ENCODE measurements at regions not wholly inside any gene's neighbourhood (a gene's known extent, or its start where the extent isn't known, plus 50 kb on each side); places are given as distances from the start of the nearest gene placed in this dataset.
"Not testable (repeated sequence)": the region's sequence is repeated elsewhere in the genome, so short reads cannot be mapped to it uniquely, and the experiment has no call there.

DNA sequence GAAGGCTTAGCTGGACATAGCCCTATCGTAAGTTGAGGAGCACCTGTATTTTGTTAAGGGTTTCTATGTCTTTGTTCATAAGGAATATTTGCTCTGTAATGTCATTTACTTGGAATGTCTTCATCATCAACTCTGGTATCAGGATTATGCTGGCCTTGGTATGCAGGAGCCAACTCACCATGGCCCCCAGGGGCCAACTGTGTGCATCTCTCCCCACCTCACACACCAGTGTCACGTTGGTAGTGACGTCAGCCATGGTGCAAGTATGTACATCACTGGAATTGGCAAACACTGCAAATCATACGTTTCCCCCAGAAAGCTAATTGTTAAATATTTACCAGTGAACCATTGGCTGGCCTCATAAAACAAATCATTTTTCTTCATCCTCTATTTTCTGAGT, 70.8 kb downstream of the YTHDF1 start:
- intact Hi-C loops (cut with DNase I): no loop called here
- no peak for DNase-seq (ENCODE audit: missing footprints)
- ATAC-seq: no peak

DNA sequence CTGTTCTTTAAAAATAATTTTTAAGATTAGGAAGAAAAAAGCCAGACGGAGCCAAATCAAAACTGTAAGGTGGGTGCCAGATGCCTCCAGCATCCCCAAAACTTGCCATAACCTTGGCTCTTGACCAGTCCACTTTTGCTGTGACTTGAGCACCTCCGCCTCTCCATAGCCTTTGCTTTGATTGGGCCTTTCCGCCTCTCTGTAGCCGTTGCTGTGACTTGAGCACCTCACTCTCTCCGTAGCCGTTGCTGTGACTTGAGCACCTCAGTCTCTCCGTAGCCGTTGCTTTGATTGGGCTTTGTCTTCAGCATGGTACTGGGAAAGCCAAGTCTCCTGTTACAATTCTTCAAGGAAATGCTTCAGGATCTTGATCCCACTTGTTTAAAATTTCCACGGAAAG, 73.0 kb downstream of the YTHDF1 start:
- intact Hi-C loops (cut with DNase I): no loop called here
- no peak for DNase-seq (ENCODE audit: missing footprints)
- ATAC-seq: no peak

DNA sequence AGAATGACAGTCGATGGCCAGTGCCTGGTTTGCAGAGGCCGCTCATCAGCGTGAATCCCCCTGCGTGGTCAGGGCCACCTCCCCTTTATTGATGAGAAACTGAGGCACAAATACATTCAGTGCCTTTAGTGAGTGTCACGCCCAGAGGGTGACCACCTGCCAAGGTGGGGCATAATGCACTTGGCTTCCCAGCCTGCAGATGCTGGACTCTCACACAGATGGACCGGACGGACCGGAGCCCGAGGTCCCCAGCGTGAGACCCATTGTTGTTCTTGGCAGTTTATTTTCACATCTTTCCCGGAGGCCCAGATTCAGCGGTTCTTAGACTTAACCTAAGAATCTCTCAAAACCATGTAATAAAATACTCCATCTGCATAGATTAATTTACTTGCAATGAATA, 74.4 kb downstream of the YTHDF1 start:
- ATAC-seq: no peak
- DNase-seq (ENCODE audit: missing footprints): peak; percentile 41
- intact Hi-C loops (cut with DNase I): no loop called here

DNA sequence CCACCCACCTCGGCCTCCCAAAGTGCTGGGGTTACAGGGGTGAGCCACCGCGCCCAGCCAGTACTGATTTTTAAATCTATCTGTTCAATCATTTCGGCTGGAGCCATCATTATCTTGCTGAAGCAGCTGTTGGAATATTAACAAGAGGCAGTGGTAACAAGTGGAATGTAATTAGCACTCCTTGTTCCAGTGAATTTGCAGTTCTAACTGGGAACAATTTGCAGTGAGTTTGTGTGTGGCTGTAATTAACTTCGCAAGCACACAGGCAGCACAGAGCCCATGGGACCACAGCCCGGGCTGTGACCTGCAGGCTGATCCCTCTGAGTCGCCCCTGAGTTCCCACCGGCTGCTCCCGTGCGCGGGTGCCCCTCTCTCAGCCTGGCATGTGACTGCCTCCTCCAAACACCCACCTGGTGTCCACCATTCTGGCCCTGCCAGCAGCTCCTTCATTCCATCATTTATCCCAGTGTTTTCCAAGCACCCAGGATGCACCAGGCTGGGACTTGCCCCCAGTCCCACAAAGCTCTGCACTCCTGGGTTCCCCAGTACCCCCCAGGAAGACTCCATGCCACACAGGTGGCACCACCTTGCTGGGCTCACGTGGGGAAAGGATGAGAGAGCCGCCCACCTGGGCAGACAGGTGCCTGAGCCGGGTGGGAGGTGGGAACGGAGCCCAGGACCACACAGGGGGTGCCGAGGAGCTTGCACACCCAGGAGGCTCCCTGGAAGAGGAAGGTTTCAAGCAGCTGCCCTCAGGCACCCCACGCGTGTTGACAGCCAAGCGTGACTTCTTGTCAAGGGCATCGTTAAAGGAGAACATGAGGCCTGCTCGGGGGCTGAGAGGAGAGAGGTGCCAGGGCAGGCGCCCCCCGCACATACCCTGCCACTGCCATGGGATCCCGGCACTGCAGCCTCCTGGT, 75.2 kb downstream of the YTHDF1 start:
- ATAC-seq: no peak
- intact Hi-C loops (cut with DNase I): no loop called here
- DNase-seq (ENCODE audit: missing footprints): peak; percentile 57

DNA sequence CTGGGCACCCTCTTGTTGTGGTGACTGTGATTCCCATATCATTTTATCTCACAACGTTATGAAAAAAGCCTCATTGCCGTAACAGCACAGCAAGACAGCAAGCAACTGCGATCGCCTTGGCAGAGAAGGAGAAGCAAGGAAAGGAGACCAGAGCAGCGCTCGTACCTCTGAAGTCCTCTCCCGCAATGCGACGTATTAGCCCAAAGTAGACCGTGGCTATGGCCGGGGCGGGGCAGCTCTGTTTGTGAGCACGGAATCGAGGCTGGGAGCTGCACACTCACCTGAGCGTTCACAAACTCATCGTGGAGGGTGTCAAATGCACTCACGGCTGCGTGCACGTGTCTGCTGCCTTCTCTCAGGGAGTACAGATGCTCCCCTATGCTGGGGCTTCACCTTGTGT, 76.1 kb downstream of the YTHDF1 start:
- ATAC-seq (no peak), DNase-seq (ENCODE audit: missing footprints) (peak; percentile 18)
- intact Hi-C loops (cut with DNase I): no loop called here

DNA sequence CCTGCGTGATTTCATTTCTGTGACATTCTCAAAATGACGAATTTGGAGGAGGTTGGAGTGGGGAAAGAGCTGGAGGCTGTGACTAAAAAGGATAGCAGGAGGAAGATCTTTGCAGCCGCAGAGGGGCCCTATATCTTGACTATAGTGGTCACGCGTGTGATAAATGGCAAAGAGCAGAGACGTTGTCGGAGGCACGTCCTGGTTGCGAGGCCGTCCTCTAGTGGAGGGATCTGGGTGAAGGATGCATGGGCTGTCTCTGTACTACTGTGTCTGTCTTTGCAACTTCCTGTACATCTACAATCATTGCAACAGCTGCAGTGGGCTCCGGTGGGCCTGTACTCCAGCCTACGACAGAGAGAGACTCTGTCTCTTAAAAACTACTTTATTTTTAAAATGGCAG, 76.6 kb downstream of the YTHDF1 start:
- DNase-seq (ENCODE audit: missing footprints): no peak
- intact Hi-C loops (cut with DNase I): no loop called here

DNA sequence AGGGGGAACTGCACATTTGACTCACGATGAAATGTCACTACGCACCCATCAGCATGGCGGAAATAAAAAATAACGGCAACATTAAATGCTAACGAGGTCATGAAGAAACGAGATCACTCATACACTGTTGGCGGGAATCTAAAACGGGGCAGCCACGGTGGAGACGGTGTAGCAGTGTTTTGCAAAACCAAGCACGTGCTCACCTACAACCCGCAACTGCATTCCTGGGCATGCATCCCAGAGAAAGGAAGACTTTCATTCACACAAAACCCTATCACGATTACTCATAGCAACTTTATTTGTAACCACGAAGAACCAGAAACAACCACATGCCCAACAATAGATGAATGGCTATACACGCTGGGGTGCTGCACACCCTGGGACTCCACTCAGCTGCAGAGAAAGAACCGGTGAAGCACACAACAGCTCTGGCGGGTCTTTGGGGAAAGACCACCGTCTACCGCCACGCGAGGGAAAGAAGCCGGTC, 77.0 kb downstream of the YTHDF1 start:
- DNase-seq (ENCODE audit: missing footprints): no peak
- intact Hi-C loops (cut with DNase I): no loop called here
- ATAC-seq: no peak

More for the DNA sequence above, 76.6 kb downstream of the YTHDF1 start:
- ATAC-seq: no peak

DNA sequence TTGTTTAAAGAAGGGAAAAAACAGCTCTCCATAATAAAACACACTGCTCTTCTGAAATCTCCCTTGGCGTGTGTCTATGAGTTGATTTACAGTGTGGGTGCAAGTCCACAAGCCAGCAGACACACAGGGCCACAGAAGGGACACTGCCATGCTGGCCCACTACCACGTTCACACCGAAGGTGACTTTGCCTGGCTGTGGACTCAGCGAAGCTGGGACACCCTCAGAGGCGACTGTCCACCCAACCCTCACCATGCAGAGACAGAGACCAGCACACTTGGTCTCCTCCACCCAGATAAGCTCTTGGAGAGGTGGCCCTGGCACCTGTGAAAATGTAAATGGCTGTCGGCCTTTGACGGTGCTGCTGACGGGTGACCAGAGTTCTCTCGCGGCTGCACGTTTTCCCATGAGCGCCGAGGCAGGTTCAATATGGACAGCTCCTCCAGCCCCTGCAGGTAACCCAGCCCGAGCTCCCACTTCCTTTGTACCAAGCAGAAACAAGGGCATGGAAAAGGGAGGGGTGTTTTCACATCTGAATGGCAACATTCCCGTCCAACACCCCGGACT, 78.0 kb downstream of the YTHDF1 start:
- intact Hi-C loops (cut with DNase I): no loop called here
- ATAC-seq (no peak), DNase-seq (ENCODE audit: missing footprints) (no peak)

DNA sequence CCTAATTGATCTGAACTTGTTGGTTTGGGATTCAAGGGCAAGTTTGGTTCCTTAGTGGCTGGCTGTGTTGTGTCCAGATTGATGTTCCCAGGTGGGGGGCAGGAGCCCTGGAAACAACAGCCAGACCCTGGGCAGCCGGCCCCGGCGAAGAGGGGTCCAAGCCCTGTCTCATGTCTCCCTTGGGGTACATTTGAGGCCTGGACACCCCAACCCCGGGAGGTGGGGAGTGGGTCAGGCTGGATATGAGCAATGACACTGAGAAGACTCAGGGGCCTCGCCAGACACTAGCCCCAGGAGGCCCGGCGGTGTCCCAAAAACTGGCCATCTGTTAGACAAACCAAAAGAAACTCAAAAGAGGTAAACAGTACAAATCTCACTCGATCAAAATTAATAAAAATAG, 79.6 kb downstream of the YTHDF1 start:
- ATAC-seq: no peak
- intact Hi-C loops (cut with DNase I): no loop called here
- DNase-seq (ENCODE audit: missing footprints): peak; percentile 34

DNA sequence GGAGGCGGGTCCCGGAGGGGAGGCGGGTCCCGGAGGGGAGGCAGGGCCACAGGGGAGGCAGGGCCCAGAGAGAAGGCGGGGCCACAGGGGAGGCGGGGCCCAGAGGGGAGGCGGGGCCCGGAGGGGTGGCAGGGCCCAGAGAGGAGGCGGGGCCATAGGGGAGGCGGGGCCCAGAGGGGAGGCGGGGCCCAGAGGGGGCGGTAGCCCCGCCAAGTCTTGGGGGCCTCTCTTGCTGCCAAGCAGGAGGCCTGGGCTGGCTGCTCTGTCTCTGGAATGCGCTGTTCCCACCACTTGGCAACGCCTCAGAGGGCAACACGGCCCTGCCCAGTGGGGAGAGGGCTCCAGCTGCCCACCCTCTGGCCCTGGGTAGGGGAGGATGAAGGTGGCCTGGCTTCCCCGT, 80.5 kb downstream of the YTHDF1 start:
- intact Hi-C loops (cut with DNase I): no loop called here
- DNase-seq (ENCODE audit: missing footprints): no peak
- ATAC-seq: no peak

DNA sequence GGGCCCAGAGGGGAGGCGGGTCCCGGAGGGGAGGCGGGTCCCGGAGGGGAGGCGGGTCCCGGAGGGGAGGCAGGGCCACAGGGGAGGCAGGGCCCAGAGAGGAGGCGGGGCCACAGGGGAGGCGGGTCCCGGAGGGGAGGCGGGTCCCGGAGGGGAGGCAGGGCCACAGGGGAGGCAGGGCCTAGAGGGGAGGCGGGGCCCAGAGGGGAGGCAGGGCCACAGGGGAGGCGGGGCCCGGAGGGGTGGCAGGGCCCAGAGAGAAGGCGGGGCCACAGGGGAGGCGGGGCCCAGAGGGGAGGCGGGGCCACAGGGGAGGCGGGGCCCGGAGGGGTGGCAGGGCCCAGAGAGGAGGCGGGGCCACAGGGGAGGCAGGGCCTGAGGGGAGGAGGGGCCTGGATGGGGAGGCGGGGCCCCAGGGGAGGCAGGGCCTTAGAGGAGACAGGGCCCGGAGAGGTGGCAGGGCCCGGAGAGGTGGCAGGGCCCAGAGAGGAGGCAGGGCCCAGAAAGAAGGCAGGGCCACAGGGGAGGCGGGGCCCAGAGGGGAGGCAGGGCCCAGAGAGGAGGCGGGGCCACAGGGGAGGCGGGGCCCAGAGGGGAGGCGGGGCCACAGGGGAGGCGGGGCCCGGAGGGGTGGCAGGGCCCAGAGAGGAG, 81.1 kb downstream of the YTHDF1 start:
- ATAC-seq; DNase-seq (ENCODE audit: missing footprints); intact Hi-C loops (cut with DNase I): not testable (repeated sequence)

DNA sequence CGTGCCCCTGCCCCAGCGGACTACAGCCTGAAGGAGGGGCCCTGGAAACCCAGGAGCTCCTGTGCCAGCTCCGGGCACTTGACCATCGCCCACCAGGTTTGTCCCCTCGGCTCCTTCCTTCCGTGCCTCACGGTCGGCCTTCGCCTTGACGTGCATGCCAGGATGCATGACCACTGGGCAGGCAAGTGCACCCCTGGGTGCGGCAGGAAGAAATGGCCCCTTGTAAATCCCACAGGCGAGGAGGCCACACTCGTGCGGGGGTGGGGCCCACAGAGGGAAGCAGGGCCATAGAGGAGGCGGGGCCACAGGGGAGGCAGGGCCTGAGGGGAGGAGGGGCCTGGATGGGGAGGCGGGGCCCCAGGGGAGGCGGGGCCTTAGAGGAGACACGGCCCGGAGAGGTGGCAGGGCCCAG, 81.7 kb downstream of the YTHDF1 start:
- DNase-seq (ENCODE audit: missing footprints) (peak; percentile 55), ATAC-seq (no peak)
- intact Hi-C loops (cut with DNase I): no loop called here

DNA sequence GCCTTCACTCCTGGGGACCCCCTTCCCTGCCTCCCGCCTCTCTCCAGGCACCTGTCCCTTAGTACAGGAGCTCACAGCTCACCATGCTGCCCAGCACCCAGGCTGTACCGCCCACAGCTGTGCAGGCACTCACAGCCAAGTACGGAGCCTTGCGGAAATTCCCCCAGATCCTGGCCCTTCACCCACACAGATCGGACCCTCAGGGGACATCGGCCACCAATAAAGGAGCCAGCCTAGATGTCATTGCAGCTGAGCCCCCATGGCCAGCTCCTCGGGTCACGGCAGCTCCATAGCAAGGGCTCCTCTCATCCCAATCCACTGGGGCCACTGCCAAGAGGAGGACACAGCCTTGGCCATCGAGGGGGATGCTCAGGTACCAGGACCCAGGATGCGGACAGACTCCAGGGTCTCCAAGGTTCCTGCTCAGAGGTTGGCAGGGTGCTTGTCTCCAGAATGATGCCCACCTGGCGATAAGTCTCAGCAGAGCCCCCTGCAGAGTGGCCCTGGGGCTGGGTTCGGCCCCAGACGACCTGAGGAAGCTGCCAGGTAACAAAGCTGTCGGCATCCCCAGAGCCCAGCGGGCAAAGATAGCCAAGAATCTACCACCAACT, 82.3 kb downstream of the YTHDF1 start:
- intact Hi-C loops (cut with DNase I): no loop called here
- ATAC-seq (no peak), DNase-seq (ENCODE audit: missing footprints) (no peak)

DNA sequence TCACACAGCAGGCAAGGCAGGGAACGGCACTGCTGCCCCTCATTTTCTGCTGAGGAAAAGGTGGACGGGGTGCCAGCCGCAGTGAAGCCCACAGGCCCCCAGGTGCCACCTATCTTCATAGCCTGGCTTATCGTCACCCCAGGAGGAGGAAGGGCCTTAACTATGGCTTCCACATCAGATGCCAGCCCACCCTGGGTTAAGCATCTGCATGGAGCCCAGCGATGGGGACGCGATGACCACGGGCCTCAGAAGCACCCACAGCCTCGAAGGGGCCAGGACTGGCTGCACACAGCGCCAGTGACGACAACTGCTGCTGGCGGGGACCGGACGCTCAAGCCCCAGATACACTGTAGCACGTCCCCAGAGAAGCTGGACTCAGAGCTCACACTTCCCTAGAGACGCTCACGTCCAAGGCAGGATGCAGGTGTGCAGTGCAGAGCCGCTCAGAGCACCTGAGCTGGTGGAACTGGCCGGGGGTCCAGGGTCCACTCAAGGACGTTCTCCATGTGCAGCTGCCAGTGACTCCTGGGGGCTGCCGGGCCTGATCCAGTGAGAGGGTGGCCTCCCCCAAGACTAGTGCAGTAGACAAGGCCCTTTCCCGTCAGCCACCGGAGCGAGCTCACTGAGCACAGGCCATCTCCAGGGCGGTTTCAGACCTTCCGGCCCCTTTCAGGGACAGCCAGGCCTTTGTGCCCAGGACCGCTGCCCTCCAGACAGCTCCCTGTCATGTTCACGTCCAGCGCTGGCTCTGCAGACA, 83.0 kb downstream of the YTHDF1 start:
- no peak for ATAC-seq
- intact Hi-C loops (cut with DNase I): no loop called here
- peak; percentile 37 for DNase-seq (ENCODE audit: missing footprints)

DNA sequence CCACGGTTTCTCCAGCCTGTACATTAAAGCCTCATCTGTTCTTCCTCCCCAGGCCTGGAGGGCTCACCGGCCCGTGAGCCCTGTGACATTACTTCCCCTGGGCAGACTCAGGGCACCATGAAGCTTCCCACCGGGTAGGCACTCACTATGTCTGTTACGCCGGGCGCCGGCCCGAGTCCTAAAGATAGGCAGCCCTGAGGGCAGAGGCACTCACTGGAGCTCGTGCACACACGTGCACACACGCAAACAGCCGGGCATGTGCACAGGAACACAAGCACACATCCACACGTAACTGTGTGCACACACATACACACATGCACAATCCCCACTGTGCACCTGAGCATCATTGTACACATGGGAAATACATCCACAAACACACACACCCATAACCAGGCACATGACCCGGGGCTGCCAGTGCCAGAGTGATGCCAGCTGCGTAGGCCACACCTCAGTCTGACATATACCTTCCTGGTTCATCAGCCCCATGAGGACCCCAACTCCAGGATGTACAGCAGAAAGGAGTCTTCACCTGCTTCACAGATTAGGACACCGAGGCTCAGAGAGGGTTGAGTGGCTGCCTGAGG, 83.7 kb downstream of the YTHDF1 start:
- intact Hi-C loops (cut with DNase I): no loop called here
- DNase-seq (ENCODE audit: missing footprints) (peak; percentile 50), ATAC-seq (no peak)

DNA sequence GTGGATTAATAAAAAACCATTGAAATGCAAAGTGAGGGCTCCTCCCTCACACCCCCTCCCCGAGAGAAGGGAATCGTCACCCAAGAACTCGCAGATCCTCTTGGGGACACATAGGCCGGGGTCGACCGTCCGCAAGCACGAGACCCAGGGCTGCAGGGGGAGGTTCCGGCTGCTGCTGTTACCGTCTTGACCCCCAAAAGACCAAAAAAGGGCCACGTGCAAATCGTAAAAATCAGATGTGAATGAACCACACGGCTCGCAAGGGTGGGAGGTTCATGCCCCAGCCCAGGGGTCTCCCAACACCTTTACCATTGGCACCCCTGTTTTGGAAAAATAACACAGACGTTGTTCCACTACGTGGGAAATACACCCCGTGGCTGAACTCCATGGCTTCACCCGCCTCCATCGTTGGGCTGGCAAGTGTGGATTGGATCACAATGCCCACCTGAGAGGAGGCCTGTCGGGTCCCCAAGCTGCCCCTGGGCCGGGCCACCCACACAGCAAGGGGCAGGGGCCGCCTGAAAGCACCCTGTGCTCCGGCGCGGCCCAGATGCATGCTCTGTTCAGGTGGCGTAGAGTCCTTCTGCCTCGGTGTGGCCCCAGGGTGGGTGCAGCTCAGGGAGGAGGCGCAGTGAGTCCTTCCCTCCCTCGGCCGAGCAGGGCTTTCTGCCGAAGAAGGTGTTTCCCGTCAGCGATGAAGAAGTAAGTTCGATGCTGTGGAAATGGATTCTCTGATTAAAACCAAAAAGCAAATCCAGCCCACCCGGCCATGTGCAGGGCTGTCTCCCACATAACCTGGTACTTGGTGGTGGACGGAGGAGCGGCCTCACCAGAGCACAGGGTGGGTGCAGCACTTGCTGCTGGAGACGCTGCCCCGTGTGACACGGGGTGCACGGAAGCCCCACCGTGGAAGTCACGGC, 85.0 kb downstream of the YTHDF1 start:
- no peak for ATAC-seq
- peak; percentile 45 for DNase-seq (ENCODE audit: missing footprints)
- intact Hi-C loops (cut with DNase I): no loop called here

DNA sequence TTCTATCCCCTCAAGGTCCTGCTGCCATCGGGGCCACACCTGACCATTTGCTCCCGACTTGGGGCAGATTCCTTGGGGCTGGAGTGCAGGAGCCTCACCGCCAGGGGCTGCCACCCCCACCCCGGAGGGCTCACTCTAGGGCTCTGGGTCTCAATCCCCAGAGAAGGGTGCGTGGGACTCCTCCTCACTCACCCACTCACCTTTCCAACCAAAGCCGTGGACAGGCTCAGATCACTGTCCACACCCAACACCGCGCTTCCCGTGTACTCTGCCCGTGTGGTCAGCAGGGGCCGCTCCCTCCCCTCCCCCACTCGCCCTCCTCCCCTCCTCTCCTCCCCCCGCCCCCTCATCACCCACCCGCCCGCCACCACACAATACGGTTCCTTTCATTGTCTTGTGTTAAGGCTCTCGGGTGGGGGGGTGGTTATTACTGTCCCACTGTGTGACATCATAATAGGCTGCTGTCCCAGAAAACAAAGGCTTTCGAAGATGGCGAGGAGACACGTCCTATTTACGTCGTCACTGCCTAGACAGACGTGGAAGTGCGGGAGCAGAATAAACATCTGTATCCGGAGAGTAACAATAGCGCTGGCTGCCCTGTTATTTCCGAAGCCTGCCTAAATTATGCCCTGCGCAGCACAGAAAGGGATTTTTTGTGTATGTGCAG, 85.8 kb downstream of the YTHDF1 start:
- intact Hi-C loops (cut with DNase I): no loop called here
- no peak for ATAC-seq

More for the DNA sequence above, 85.8 kb downstream of the YTHDF1 start:
- DNase-seq (ENCODE audit: missing footprints): no peak

All from Right ventricle myocardium inferior (tissue), 1 donor.